Activated naive CD4-positive, alpha-beta T cell treated with anti-CD3 and anti-CD28 coated beads, Interleukin-2, amount 10 ng/mL, durations not matched to agents 7 days and 5 days (primary cell): ENCODE measurements at regions not wholly inside any gene's neighbourhood (a gene's known extent, or its start where the extent isn't known, plus 50 kb on each side); places are given as distances from the start of the nearest gene placed in this dataset.
A peak's percentile ranks its signal among the peaks of the same experiment; 100 is the strongest.
"Not testable (repeated sequence)": the region's sequence is repeated elsewhere in the genome, so short reads cannot be mapped to it uniquely, and the experiment has no call there.

ENCODE experiments used
- CTCF ChIA-PET: fragments of 350-600 bp; sonication (Branson Sonifier 250); formaldehyde crosslinking; loops from one replicate; lab custom pipeline; 2021; ENCODE audit warnings: antibody characterized with exemption; lab: Charles Lee
- DNase-seq: peaks from one replicate; pipeline ENCODE4 v3.0.0-alpha.2; 2020
- H3K27ac Mint-ChIP-seq: one replicate; pipeline ENCODE4 v1.8.0; 2021; ENCODE audit warnings: mild to moderate bottlenecking, moderate library complexity, mixed read lengths
- H3K27me3 Mint-ChIP-seq: one replicate; pipeline ENCODE4 v1.8.0; 2021; ENCODE audit warnings: mild to moderate bottlenecking, mixed read lengths
- H3K36me3 Mint-ChIP-seq: one replicate; pipeline ENCODE4 v1.8.0; 2021; ENCODE audit warnings: mixed read lengths
- H3K4me1 Mint-ChIP-seq: one replicate; pipeline ENCODE4 v1.8.0; 2021; ENCODE audit warnings: mixed read lengths
- H3K4me3 Mint-ChIP-seq: one replicate; pipeline ENCODE4 v1.8.0; 2021; ENCODE audit warnings: mild to moderate bottlenecking, moderate library complexity, mixed read lengths
- H3K9me3 Mint-ChIP-seq: one replicate; pipeline ENCODE4 v1.8.0; 2021; ENCODE audit warnings: mixed read lengths

GRCh38 chr3:10648181-10648580 is 142.8 kb upstream of the ATP2B2 start:
- Mint-ChIP-seq H3K27ac (no peak overlapping the region), H3K4me3 (no peak overlapping the region), H3K27me3 (peaks cover 5% of the 10 kb centered on the region), H3K36me3 (no peaks in the 10 kb centered on the region), H3K4me1 (no peaks in the 10 kb centered on the region), H3K9me3 (no peaks in the 10 kb centered on the region)
- no peak for DNase-seq
- CTCF ChIA-PET: no interaction called here

GRCh38 chr3:10649463-10649862 is 144.1 kb upstream of the ATP2B2 start:
- H3K4me1 Mint-ChIP-seq, H3K27ac Mint-ChIP-seq, H3K9me3 Mint-ChIP-seq, H3K27me3 Mint-ChIP-seq, H3K4me3 Mint-ChIP-seq, H3K36me3 Mint-ChIP-seq, CTCF ChIA-PET, DNase-seq: not testable (repeated sequence)

- no peak for DNase-seq
- Mint-ChIP-seq H3K9me3 (no peaks in the 10 kb centered on the region), H3K36me3 (no peaks in the 10 kb centered on the region), H3K27me3 (peaks cover 10% of the 10 kb centered on the region), H3K27ac (no peak overlapping the region), H3K4me1 (no peaks in the 10 kb centered on the region), H3K4me3 (no peak overlapping the region)
- CTCF ChIA-PET: no interaction called here
These were observed 146.1 kb upstream of the ATP2B2 start for GRCh38 chr3:10651506-10651905.

GRCh38 chr3:10653241-10653640 is 147.9 kb upstream of the ATP2B2 start:
- Mint-ChIP-seq H3K9me3 (no peaks in the 10 kb centered on the region), H3K4me1 (no peaks in the 10 kb centered on the region), H3K36me3 (no peaks in the 10 kb centered on the region), H3K27me3 (peaks cover 21% of the 10 kb centered on the region), H3K27ac (no peak overlapping the region), H3K4me3 (no peak overlapping the region)
- CTCF ChIA-PET: no interaction called here
- DNase-seq: no peak

- Mint-ChIP-seq H3K4me3 (no peak overlapping the region), H3K27ac (no peak overlapping the region), H3K27me3 (peaks cover 24% of the 10 kb centered on the region), H3K4me1 (no peaks in the 10 kb centered on the region), H3K36me3 (no peaks in the 10 kb centered on the region), H3K9me3 (no peaks in the 10 kb centered on the region)
- CTCF ChIA-PET: no interaction called here
- DNase-seq: no peak
These were observed 148.7 kb upstream of the ATP2B2 start for GRCh38 chr3:10653866-10654611.

GRCh38 chr3:10655105-10655504 is 149.7 kb upstream of the ATP2B2 start:
- CTCF ChIA-PET: no interaction called here
- no peaks in the 10 kb centered on the region for H3K36me3 Mint-ChIP-seq
- no peaks in the 10 kb centered on the region for H3K4me1 Mint-ChIP-seq
- H3K4me3 Mint-ChIP-seq: no peak overlapping the region
- no peak for DNase-seq
- no peaks in the 10 kb centered on the region for H3K9me3 Mint-ChIP-seq
- no peak overlapping the region for H3K27ac Mint-ChIP-seq
- peaks cover 24% of the 10 kb centered on the region for H3K27me3 Mint-ChIP-seq

- not testable (repeated sequence) for DNase-seq, H3K4me3 Mint-ChIP-seq, H3K27ac Mint-ChIP-seq
These were observed 152.0 kb upstream of the ATP2B2 start for GRCh38 chr3:10657339-10657738.

GRCh38 chr3:10665592-10665991 is 150.4 kb upstream of the SLC6A11 start:
- CTCF ChIA-PET: no interaction called here
- no peak overlapping the region for H3K27ac Mint-ChIP-seq
- peaks cover 5% of the 10 kb centered on the region for H3K4me1 Mint-ChIP-seq
- H3K36me3 Mint-ChIP-seq: no peaks in the 10 kb centered on the region
- no peaks in the 10 kb centered on the region for H3K9me3 Mint-ChIP-seq
- peaks cover 24% of the 10 kb centered on the region for H3K27me3 Mint-ChIP-seq
- DNase-seq: no peak
- no peak overlapping the region for H3K4me3 Mint-ChIP-seq

More at GRCh38 chr3:10657339-10657738, 152.0 kb upstream of the ATP2B2 start:
- peaks cover 24% of the 10 kb centered on the region for H3K27me3 Mint-ChIP-seq
- H3K9me3 Mint-ChIP-seq, H3K36me3 Mint-ChIP-seq, H3K4me1 Mint-ChIP-seq, CTCF ChIA-PET: not testable (repeated sequence)

GRCh38 chr3:10666621-10667020 is 149.4 kb upstream of the SLC6A11 start:
- H3K27me3 Mint-ChIP-seq: peaks cover 24% of the 10 kb centered on the region
- H3K9me3 Mint-ChIP-seq: no peaks in the 10 kb centered on the region
- peak; percentile 29 for DNase-seq
- H3K4me3 Mint-ChIP-seq: no peak overlapping the region
- CTCF ChIA-PET: no interaction called here
- H3K36me3 Mint-ChIP-seq: no peaks in the 10 kb centered on the region
- H3K27ac Mint-ChIP-seq: no peak overlapping the region
- peaks cover 5% of the 10 kb centered on the region for H3K4me1 Mint-ChIP-seq

- Mint-ChIP-seq H3K27me3 (peaks cover 24% of the 10 kb centered on the region), H3K4me3 (no peak overlapping the region), H3K9me3 (no peaks in the 10 kb centered on the region), H3K4me1 (peaks cover 5% of the 10 kb centered on the region), H3K36me3 (no peaks in the 10 kb centered on the region), H3K27ac (no peak overlapping the region)
- CTCF ChIA-PET: no interaction called here
- no peak for DNase-seq
These were observed 148.8 kb upstream of the SLC6A11 start for GRCh38 chr3:10667269-10667668.

- H3K4me1 Mint-ChIP-seq: peaks cover 5% of the 10 kb centered on the region
- H3K9me3 Mint-ChIP-seq: no peaks in the 10 kb centered on the region
- no peak for DNase-seq
- no peak overlapping the region for H3K4me3 Mint-ChIP-seq
- H3K27me3 Mint-ChIP-seq: peaks cover 24% of the 10 kb centered on the region
- CTCF ChIA-PET: no interaction called here
- H3K27ac Mint-ChIP-seq: no peak overlapping the region
- no peaks in the 10 kb centered on the region for H3K36me3 Mint-ChIP-seq
These were observed 148.0 kb upstream of the SLC6A11 start for GRCh38 chr3:10667901-10668476.

- Mint-ChIP-seq H3K4me3 (no peak overlapping the region), H3K27me3 (peaks cover 27% of the 10 kb centered on the region), H3K27ac (no peak overlapping the region), H3K36me3 (no peaks in the 10 kb centered on the region), H3K4me1 (peaks cover 5% of the 10 kb centered on the region), H3K9me3 (no peaks in the 10 kb centered on the region)
- CTCF ChIA-PET: no interaction called here
- DNase-seq: no peak
These were observed 146.5 kb upstream of the SLC6A11 start for GRCh38 chr3:10669490-10670048.

- no peak overlapping the region for H3K4me3 Mint-ChIP-seq
- no peaks in the 10 kb centered on the region for H3K4me1 Mint-ChIP-seq
- no peak for DNase-seq
- H3K27me3 Mint-ChIP-seq: peaks cover 14% of the 10 kb centered on the region
- CTCF ChIA-PET: no interaction called here
- H3K9me3 Mint-ChIP-seq: no peaks in the 10 kb centered on the region
- no peak overlapping the region for H3K27ac Mint-ChIP-seq
- no peaks in the 10 kb centered on the region for H3K36me3 Mint-ChIP-seq
These were observed 143.6 kb upstream of the SLC6A11 start for GRCh38 chr3:10672422-10672821.

GRCh38 chr3:10674578-10674977 is 141.4 kb upstream of the SLC6A11 start:
- H3K36me3 Mint-ChIP-seq: no peaks in the 10 kb centered on the region
- H3K9me3 Mint-ChIP-seq: no peaks in the 10 kb centered on the region
- no peak overlapping the region for H3K4me3 Mint-ChIP-seq
- H3K27ac Mint-ChIP-seq: no peak overlapping the region
- DNase-seq: no peak
- no peaks in the 10 kb centered on the region for H3K4me1 Mint-ChIP-seq
- CTCF ChIA-PET: interaction anchor here (0.7 kb wide), 1 partner anchor 1570 kb away, joined by 3 read pairs; no protein-coding TSS in a partner anchor
- peaks cover 14% of the 10 kb centered on the region for H3K27me3 Mint-ChIP-seq

GRCh38 chr3:10676905-10677304 is 139.1 kb upstream of the SLC6A11 start:
- no peak for DNase-seq
- no peak overlapping the region for H3K4me3 Mint-ChIP-seq
- CTCF ChIA-PET: no interaction called here
- H3K27me3 Mint-ChIP-seq: peaks cover 14% of the 10 kb centered on the region
- no peaks in the 10 kb centered on the region for H3K4me1 Mint-ChIP-seq
- H3K36me3 Mint-ChIP-seq: no peaks in the 10 kb centered on the region
- H3K27ac Mint-ChIP-seq: no peak overlapping the region
- H3K9me3 Mint-ChIP-seq: no peaks in the 10 kb centered on the region
